ENCODE measurements at regions not wholly inside any gene's neighbourhood (a gene's known extent, or its start where the extent isn't known, plus 50 kb on each side); places are given as distances from the start of the nearest gene placed in this dataset.

- Histone ChIP-seq H3K9me3 (ENCODE audit: control insufficient read depth, low read length) (peaks cover 2% of the 10 kb centered on the region), H3K27me3 (replicated peaks; ENCODE audit: control insufficient read depth, insufficient read depth, low read length) (no peaks in the 10 kb centered on the region), H3K4me1 (ENCODE audit: control insufficient read depth, insufficient read depth, low read length) (no peaks in the 10 kb centered on the region), H3K9ac (ENCODE audit: low read length) (no peak overlapping the region), H3K36me3 (ENCODE audit: control insufficient read depth, insufficient read depth, low read length, severe bottlenecking) (no peaks in the 10 kb centered on the region), H3K4me3 (ENCODE audit: low read length) (no peak overlapping the region)
- DNase-seq (ENCODE audit: low read depth), result no peak
Measured at GRCh38 chr10:90605506-90605905, 252.3 kb downstream of the HTR7 start.

DNA sequence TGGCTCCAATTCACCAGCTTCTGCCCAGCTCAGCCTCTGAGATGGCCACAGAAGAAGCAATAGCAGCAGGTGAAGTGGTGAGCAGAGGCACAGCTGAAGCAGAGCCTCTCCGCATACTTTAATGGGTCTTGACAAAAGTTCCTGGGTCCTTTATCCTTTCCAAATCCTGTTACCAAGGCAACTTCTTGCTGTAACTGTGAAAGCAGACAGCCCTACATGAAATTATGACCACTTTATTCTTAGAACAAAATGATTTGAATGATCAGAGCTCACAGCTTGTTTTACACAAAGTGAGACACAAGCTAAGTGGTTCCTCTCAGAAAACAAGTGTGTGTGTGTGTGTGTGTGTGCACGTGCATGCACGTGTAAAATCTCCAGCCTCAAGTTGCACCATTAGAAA, 245.6 kb downstream of the HTR7 start:
- no peak for DNase-seq (ENCODE audit: low read depth)
- Histone ChIP-seq H3K9me3 (ENCODE audit: control insufficient read depth, low read length) (peaks cover 1% of the 10 kb centered on the region), H3K4me3 (ENCODE audit: low read length) (no peak overlapping the region)

GRCh38 chr10:90614631-90615030, 243.2 kb downstream of the HTR7 start:
- Histone ChIP-seq H3K9me3 (ENCODE audit: control insufficient read depth, low read length) (no peaks in the 10 kb centered on the region), H3K4me3 (ENCODE audit: low read length) (no peak overlapping the region), H3K36me3 (ENCODE audit: control insufficient read depth, insufficient read depth, low read length, severe bottlenecking) (no peaks in the 10 kb centered on the region), H3K4me1 (ENCODE audit: control insufficient read depth, insufficient read depth, low read length) (no peaks in the 10 kb centered on the region), H3K9ac (ENCODE audit: low read length) (no peak overlapping the region), H3K27me3 (replicated peaks; ENCODE audit: control insufficient read depth, insufficient read depth, low read length) (no peaks in the 10 kb centered on the region)
- no peak for DNase-seq (ENCODE audit: low read depth)

More for the DNA sequence above, 245.6 kb downstream of the HTR7 start:
- Histone ChIP-seq H3K36me3 (ENCODE audit: control insufficient read depth, insufficient read depth, low read length, severe bottlenecking) (no peaks in the 10 kb centered on the region), H3K27me3 (replicated peaks; ENCODE audit: control insufficient read depth, insufficient read depth, low read length) (no peaks in the 10 kb centered on the region), H3K9ac (ENCODE audit: low read length) (no peak overlapping the region), H3K4me1 (ENCODE audit: control insufficient read depth, insufficient read depth, low read length) (no peaks in the 10 kb centered on the region)

- DNase-seq (ENCODE audit: low read depth), result peak; percentile 29
- H3K9ac ChIP-seq (ENCODE audit: low read length), result no peak overlapping the region
- no peaks in the 10 kb centered on the region for H3K27me3 ChIP-seq (replicated peaks; ENCODE audit: control insufficient read depth, insufficient read depth, low read length)
- no peaks in the 10 kb centered on the region for H3K36me3 ChIP-seq (ENCODE audit: control insufficient read depth, insufficient read depth, low read length, severe bottlenecking)
- no peaks in the 10 kb centered on the region for H3K4me1 ChIP-seq (ENCODE audit: control insufficient read depth, insufficient read depth, low read length)
- H3K9me3 ChIP-seq (ENCODE audit: control insufficient read depth, low read length), result no peaks in the 10 kb centered on the region
- no peak overlapping the region for H3K4me3 ChIP-seq (ENCODE audit: low read length)
Measured at GRCh38 chr10:90621577-90621976, 236.3 kb downstream of the HTR7 start.

GRCh38 chr10:90635111-90635765, 222.6 kb downstream of the HTR7 start:
- H3K4me3 ChIP-seq (ENCODE audit: low read length), result no peak overlapping the region
- no peaks in the 10 kb centered on the region for H3K9me3 ChIP-seq (ENCODE audit: control insufficient read depth, low read length)
- no peak overlapping the region for H3K9ac ChIP-seq (ENCODE audit: low read length)
- H3K36me3 ChIP-seq (ENCODE audit: control insufficient read depth, insufficient read depth, low read length, severe bottlenecking), result no peaks in the 10 kb centered on the region
- DNase-seq (ENCODE audit: low read depth), result no peak
- peaks cover 3% of the 10 kb centered on the region for H3K4me1 ChIP-seq (ENCODE audit: control insufficient read depth, insufficient read depth, low read length)
- H3K27me3 ChIP-seq (replicated peaks; ENCODE audit: control insufficient read depth, insufficient read depth, low read length), result no peaks in the 10 kb centered on the region

GRCh38 chr10:90640756-90641155, 217.1 kb downstream of the HTR7 start:
- H3K27me3 ChIP-seq (replicated peaks; ENCODE audit: control insufficient read depth, insufficient read depth, low read length), result no peaks in the 10 kb centered on the region
- no peak for DNase-seq (ENCODE audit: low read depth)
- no peak overlapping the region for H3K9ac ChIP-seq (ENCODE audit: low read length)
- H3K4me1 ChIP-seq (ENCODE audit: control insufficient read depth, insufficient read depth, low read length), result peaks cover 11% of the 10 kb centered on the region
- no peak overlapping the region for H3K4me3 ChIP-seq (ENCODE audit: low read length)
- no peaks in the 10 kb centered on the region for H3K9me3 ChIP-seq (ENCODE audit: control insufficient read depth, low read length)
- no peaks in the 10 kb centered on the region for H3K36me3 ChIP-seq (ENCODE audit: control insufficient read depth, insufficient read depth, low read length, severe bottlenecking)

GRCh38 chr10:90641731-90642130, 216.1 kb downstream of the HTR7 start:
- H3K27me3 ChIP-seq (replicated peaks; ENCODE audit: control insufficient read depth, insufficient read depth, low read length), result no peaks in the 10 kb centered on the region
- H3K4me3 ChIP-seq (ENCODE audit: low read length), result peak overlapping the region; percentile 48
- no peak for DNase-seq (ENCODE audit: low read depth)
- no peak overlapping the region for H3K9ac ChIP-seq (ENCODE audit: low read length)
- H3K36me3 ChIP-seq (ENCODE audit: control insufficient read depth, insufficient read depth, low read length, severe bottlenecking), result no peaks in the 10 kb centered on the region
- H3K9me3 ChIP-seq (ENCODE audit: control insufficient read depth, low read length), result no peaks in the 10 kb centered on the region
- peaks cover 11% of the 10 kb centered on the region for H3K4me1 ChIP-seq (ENCODE audit: control insufficient read depth, insufficient read depth, low read length)

DNA sequence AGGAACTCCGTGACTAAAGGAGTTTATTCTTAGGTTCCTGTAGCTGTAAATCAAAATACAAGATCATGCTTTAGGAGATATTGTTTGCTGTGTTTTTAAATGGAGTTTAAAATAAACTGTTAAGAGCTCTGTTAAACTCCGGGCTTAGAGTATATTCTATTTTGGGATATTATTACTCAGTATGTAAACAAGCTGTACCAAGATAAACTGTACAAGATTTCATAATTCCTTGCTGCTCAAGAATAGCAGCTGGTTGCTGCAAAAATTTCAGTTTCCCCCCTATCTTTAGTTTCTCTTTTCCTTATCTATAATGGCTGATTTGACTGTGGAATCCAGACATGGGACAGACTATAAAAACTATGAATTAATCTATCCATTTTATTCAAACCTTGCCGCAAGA, 215.7 kb downstream of the HTR7 start:
- peaks cover 10% of the 10 kb centered on the region for H3K4me1 ChIP-seq (ENCODE audit: control insufficient read depth, insufficient read depth, low read length)
- DNase-seq (ENCODE audit: low read depth), result peak; percentile 74
- H3K36me3 ChIP-seq (ENCODE audit: control insufficient read depth, insufficient read depth, low read length, severe bottlenecking), result no peaks in the 10 kb centered on the region
- peak overlapping the region; percentile 48 for H3K4me3 ChIP-seq (ENCODE audit: low read length)
- no peaks in the 10 kb centered on the region for H3K9me3 ChIP-seq (ENCODE audit: control insufficient read depth, low read length)
- no peak overlapping the region for H3K9ac ChIP-seq (ENCODE audit: low read length)
- no peaks in the 10 kb centered on the region for H3K27me3 ChIP-seq (replicated peaks; ENCODE audit: control insufficient read depth, insufficient read depth, low read length)

- H3K9ac ChIP-seq (ENCODE audit: low read length), result no peak overlapping the region
- no peaks in the 10 kb centered on the region for H3K27me3 ChIP-seq (replicated peaks; ENCODE audit: control insufficient read depth, insufficient read depth, low read length)
- H3K4me1 ChIP-seq (ENCODE audit: control insufficient read depth, insufficient read depth, low read length), result peaks cover 8% of the 10 kb centered on the region
- H3K36me3 ChIP-seq (ENCODE audit: control insufficient read depth, insufficient read depth, low read length, severe bottlenecking), result no peaks in the 10 kb centered on the region
- peak; percentile 4 for DNase-seq (ENCODE audit: low read depth)
- no peak overlapping the region for H3K4me3 ChIP-seq (ENCODE audit: low read length)
- H3K9me3 ChIP-seq (ENCODE audit: control insufficient read depth, low read length), result no peaks in the 10 kb centered on the region
Measured at GRCh38 chr10:90642650-90643049, 215.2 kb downstream of the HTR7 start.

GRCh38 chr10:90644165-90644564, 213.7 kb downstream of the HTR7 start:
- H3K27me3 ChIP-seq (replicated peaks; ENCODE audit: control insufficient read depth, insufficient read depth, low read length), result no peaks in the 10 kb centered on the region
- no peak overlapping the region for H3K4me3 ChIP-seq (ENCODE audit: low read length)
- peaks cover 8% of the 10 kb centered on the region for H3K4me1 ChIP-seq (ENCODE audit: control insufficient read depth, insufficient read depth, low read length)
- H3K36me3 ChIP-seq (ENCODE audit: control insufficient read depth, insufficient read depth, low read length, severe bottlenecking), result no peaks in the 10 kb centered on the region
- peak; percentile 41 for DNase-seq (ENCODE audit: low read depth)
- H3K9me3 ChIP-seq (ENCODE audit: control insufficient read depth, low read length), result no peaks in the 10 kb centered on the region
- no peak overlapping the region for H3K9ac ChIP-seq (ENCODE audit: low read length)

GRCh38 chr10:90650858-90651257, 207.0 kb downstream of the HTR7 start:
- Histone ChIP-seq H3K36me3 (ENCODE audit: control insufficient read depth, insufficient read depth, low read length, severe bottlenecking) (no peaks in the 10 kb centered on the region), H3K4me1 (ENCODE audit: control insufficient read depth, insufficient read depth, low read length) (no peaks in the 10 kb centered on the region), H3K4me3 (ENCODE audit: low read length) (no peak overlapping the region), H3K9me3 (ENCODE audit: control insufficient read depth, low read length) (no peaks in the 10 kb centered on the region), H3K27me3 (replicated peaks; ENCODE audit: control insufficient read depth, insufficient read depth, low read length) (no peaks in the 10 kb centered on the region), H3K9ac (ENCODE audit: low read length) (no peak overlapping the region)
- no peak for DNase-seq (ENCODE audit: low read depth)

- Histone ChIP-seq H3K36me3 (ENCODE audit: control insufficient read depth, insufficient read depth, low read length, severe bottlenecking) (no peaks in the 10 kb centered on the region), H3K9ac (ENCODE audit: low read length) (no peak overlapping the region), H3K27me3 (replicated peaks; ENCODE audit: control insufficient read depth, insufficient read depth, low read length) (no peaks in the 10 kb centered on the region), H3K9me3 (ENCODE audit: control insufficient read depth, low read length) (no peaks in the 10 kb centered on the region), H3K4me1 (ENCODE audit: control insufficient read depth, insufficient read depth, low read length) (no peaks in the 10 kb centered on the region), H3K4me3 (ENCODE audit: low read length) (no peak overlapping the region)
- peak; percentile 37 for DNase-seq (ENCODE audit: low read depth)
Measured at GRCh38 chr10:90652519-90652918, 205.3 kb downstream of the HTR7 start.
